ENCODE measurements at regions not wholly inside any gene's neighbourhood (a gene's known extent, or its start where the extent isn't known, plus 50 kb on each side); places are given as distances from the start of the nearest gene placed in this dataset.

GRCh38 chr7:73973091-73973490, 54.9 kb upstream of the ELN start:
- Histone ChIP-seq H3K4me1 (peaks cover 0 to 59% (median 10%) of the 10 kb centered on the region in 3 donors), H3K4me3 (no peak overlapping the region), H3K9me3 (no peaks in the 10 kb centered on the region), H3K27ac (no peak overlapping the region), H3K27me3 (peaks cover 0 to 15% (median 0%) of the 10 kb centered on the region in 4 donors), H3K36me3 (no peaks in the 10 kb centered on the region)
- no peak for DNase-seq
- TF ChIP-seq POLR2A (IDR thresholded peaks at IDR 0.05): no peak
- TF ChIP-seq, protein P1, sequence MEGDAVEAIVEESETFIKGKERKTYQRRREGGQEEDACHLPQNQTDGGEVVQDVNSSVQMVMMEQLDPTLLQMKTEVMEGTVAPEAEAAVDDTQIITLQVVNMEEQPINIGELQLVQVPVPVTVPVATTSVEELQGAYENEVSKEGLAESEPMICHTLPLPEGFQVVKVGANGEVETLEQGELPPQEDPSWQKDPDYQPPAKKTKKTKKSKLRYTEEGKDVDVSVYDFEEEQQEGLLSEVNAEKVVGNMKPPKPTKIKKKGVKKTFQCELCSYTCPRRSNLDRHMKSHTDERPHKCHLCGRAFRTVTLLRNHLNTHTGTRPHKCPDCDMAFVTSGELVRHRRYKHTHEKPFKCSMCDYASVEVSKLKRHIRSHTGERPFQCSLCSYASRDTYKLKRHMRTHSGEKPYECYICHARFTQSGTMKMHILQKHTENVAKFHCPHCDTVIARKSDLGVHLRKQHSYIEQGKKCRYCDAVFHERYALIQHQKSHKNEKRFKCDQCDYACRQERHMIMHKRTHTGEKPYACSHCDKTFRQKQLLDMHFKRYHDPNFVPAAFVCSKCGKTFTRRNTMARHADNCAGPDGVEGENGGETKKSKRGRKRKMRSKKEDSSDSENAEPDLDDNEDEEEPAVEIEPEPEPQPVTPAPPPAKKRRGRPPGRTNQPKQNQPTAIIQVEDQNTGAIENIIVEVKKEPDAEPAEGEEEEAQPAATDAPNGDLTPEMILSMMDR (IDR thresholded peaks at IDR 0.05): no peak
- intact Hi-C loops (cut with DNase I): loop anchor here (10.0 kb wide), 1 partner anchor 108 kb away; the partner anchor contains the start of gene TMEM270
- no CpG with 5 or more reads among the region's 6 CpGs for WGBS, 2 donors

- DNase-seq: no peak
- no peak for TF ChIP-seq POLR2A (IDR thresholded peaks at IDR 0.05)
- TF ChIP-seq, protein P1 (IDR thresholded peaks at IDR 0.05): no peak
- Histone ChIP-seq H3K9me3 (no peaks in the 10 kb centered on the region), H3K4me3 (no peak overlapping the region), H3K36me3 (no peaks in the 10 kb centered on the region), H3K4me1 (peaks cover 5 to 70% (median 13%) of the 10 kb centered on the region in 3 donors), H3K27ac (no peak overlapping the region), H3K27me3 (peaks cover 0 to 15% (median 0%) of the 10 kb centered on the region in 4 donors)
- 82 to 83% methylated on average over 17 to 23 of the region's 23 CpGs for WGBS, 2 donors
- intact Hi-C loops (cut with DNase I): loop anchor here (10.0 kb wide), 1 partner anchor 110 kb away; the partner anchor contains the start of gene TMEM270
Observed at GRCh38 chr7:73974101-73974947, 53.6 kb upstream of the ELN start.

DNA sequence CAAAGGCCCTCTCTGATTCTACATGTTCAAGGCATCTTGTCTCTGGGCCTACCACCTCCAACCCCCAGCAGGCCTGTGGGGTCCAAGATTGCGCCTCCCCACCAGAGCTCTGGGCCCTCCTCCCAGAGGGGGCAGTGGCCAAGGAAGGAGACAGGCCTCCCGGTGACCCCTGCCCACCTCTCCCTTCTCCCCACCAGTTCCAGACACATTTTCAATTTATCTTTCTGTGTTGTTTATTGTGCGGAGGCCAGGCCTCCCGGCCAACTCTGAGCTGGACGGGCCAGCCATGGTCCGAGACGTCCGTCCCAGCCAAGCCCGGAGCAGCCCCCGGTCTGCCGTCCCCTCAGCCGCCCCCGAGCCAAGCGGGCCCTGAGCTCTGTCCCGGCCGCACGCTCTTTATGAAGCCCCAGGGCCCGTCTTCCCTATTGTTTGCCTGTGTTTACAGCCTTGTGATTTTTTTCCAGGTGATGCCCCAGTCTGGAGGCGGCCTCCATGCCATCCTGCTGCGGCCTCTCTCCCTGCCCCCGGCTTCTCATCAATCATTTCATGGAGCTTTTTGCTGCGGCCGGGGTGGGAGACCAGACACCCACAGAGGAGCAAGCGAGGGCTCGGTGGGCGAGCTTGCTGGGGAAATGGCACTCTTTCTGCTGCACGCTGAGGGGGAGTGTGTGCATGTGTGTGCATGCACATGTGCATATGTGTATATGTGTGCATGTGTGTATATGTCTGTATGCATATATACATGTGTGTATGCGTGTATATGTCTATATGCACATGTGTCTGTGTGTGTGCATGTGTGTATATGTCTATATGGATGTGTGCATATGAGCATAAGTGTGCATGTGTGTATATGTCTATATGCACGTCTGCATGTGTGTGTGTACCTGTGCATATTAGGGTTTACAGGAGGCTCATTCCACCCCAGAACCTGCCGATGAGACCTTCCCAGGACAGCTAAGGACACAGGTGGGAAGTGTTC, 52.7 kb upstream of the ELN start:
- intact Hi-C loops (cut with DNase I): loop anchor here (10.0 kb wide), 1 partner anchor 110 kb away; the partner anchor contains the start of gene TMEM270
- no peak for TF ChIP-seq POLR2A (IDR thresholded peaks at IDR 0.05)
- TF ChIP-seq, protein P1 (IDR thresholded peaks at IDR 0.05): no peak
- H3K27ac ChIP-seq: no peak overlapping the region
- peaks cover 5 to 75% (median 13%) of the 10 kb centered on the region in 3 donors for H3K4me1 ChIP-seq
- H3K9me3 ChIP-seq: no peaks in the 10 kb centered on the region
- H3K4me3 ChIP-seq: no peak overlapping the region
- WGBS, 2 donors: 64 to 74% methylated on average over 22 to 27 of the region's 30 CpGs
- DNase-seq: no peak
- H3K27me3 ChIP-seq: peaks cover 0 to 15% (median 0%) of the 10 kb centered on the region in 4 donors
- H3K36me3 ChIP-seq: no peaks in the 10 kb centered on the region

GRCh38 chr7:73976761-73977618, 51.0 kb upstream of the ELN start:
- no peak overlapping the region for H3K27ac ChIP-seq
- peaks cover 0 to 3% (median 0%) of the 10 kb centered on the region in 4 donors for H3K27me3 ChIP-seq
- 77 to 80% methylated on average over 5 to 6 of the region's 24 CpGs for WGBS, 2 donors
- H3K36me3 ChIP-seq: no peaks in the 10 kb centered on the region
- H3K9me3 ChIP-seq: no peaks in the 10 kb centered on the region
- no peak for DNase-seq
- TF ChIP-seq, protein P1 (IDR thresholded peaks at IDR 0.05): no peak
- no peak for TF ChIP-seq POLR2A (IDR thresholded peaks at IDR 0.05)
- peaks cover 5 to 64% (median 13%) of the 10 kb centered on the region in 3 donors for H3K4me1 ChIP-seq
- H3K4me3 ChIP-seq: no peak overlapping the region
- intact Hi-C loops (cut with DNase I): loop anchor here (10.0 kb wide), 1 partner anchor 112 kb away; the partner anchor contains the start of gene TMEM270

All from esophagus squamous epithelium (tissue), 5 donors.